DND-41 (cell line): ENCODE measurements at regions not wholly inside any gene's neighbourhood (a gene's known extent, or its start where the extent isn't known, plus 50 kb on each side); places are given as distances from the start of the nearest gene placed in this dataset.

ENCODE experiments used
- ATAC-seq: fragments of 200-7000 bp; cut with Tn5 transposase; 3 replicates; pipeline ENCODE4 v1.9.1; 2021; ENCODE audit warnings: low read depth; ENCODE audit not compliant: insufficient read depth
- DNase-seq: peaks from one replicate; pipeline ENCODE4 v3.0.0-alpha.2; 2020
- H2AFZ ChIP-seq: 2 replicates; pipeline ENCODE4 v1.6.0; 2012; ENCODE audit warnings: low read depth, low read length
- H3K27ac ChIP-seq: 2 replicates; pipeline ENCODE4 v1.5.1; 2012; ENCODE audit warnings: low read length, inconsistent platforms
- H3K27me3 ChIP-seq: fragments of 200-600 bp; sonication (generic); 2 replicates; pipeline ENCODE4 v1.6.0; 2012; ENCODE audit warnings: low read length, mild to moderate bottlenecking, inconsistent platforms; ENCODE audit not compliant: insufficient read depth, poor library complexity
- H3K36me3 ChIP-seq: 2 replicates; pipeline ENCODE4 v1.5.1; 2012; ENCODE audit warnings: low read length, inconsistent platforms; ENCODE audit not compliant: insufficient read depth
- H3K4me1 ChIP-seq: 2 replicates; pipeline ENCODE4 v1.5.1; 2012; ENCODE audit warnings: mild to moderate bottlenecking, low read length; ENCODE audit not compliant: insufficient read depth
- H3K4me2 ChIP-seq: 2 replicates; pipeline ENCODE4 v1.6.0; 2012; ENCODE audit warnings: mild to moderate bottlenecking, moderate library complexity, low read length, inconsistent platforms; ENCODE audit not compliant: insufficient read depth
- H3K4me3 ChIP-seq, 2 experiments: fragments of 200-600 bp in 1 of 2; shearing (Covaris generic) in 1 of 2; 2 replicates each; pipeline ENCODE4 v1.5.1; 2012 to 2016; ENCODE audit warnings: inconsistent platforms in 2 of 2, low read length in 2 of 2, mild to moderate bottlenecking in 2 of 2, low read depth in 1 of 2, moderate library complexity in 1 of 2
- H3K79me2 ChIP-seq: 2 replicates; pipeline ENCODE4 v1.6.0; 2012; ENCODE audit warnings: low read length, inconsistent platforms; ENCODE audit not compliant: insufficient read depth
- H3K9ac ChIP-seq: 2 replicates; pipeline ENCODE4 v1.6.0; 2012; ENCODE audit warnings: low read depth, mild to moderate bottlenecking, inconsistent platforms, low read length, moderate library complexity
- H3K9me3 ChIP-seq: 2 replicates; pipeline ENCODE4 v1.5.1; 2012; ENCODE audit warnings: low read length, moderate library complexity, mild to moderate bottlenecking, inconsistent platforms; ENCODE audit not compliant: insufficient read depth, severe bottlenecking
- H4K20me1 ChIP-seq: 2 replicates; pipeline ENCODE4 v1.6.0; 2012; ENCODE audit warnings: low read length; ENCODE audit not compliant: insufficient read depth
- CTCF ChIP-seq: IDR thresholded peaks from 2 replicates; pipeline ENCODE4 v1.5.1; 2012; ENCODE audit warnings: borderline replicate concordance, low read length, moderate library complexity, mild to moderate bottlenecking; ENCODE audit not compliant: poor library complexity, severe bottlenecking; ENCODE audit errors: extremely low read depth
- EZH2 ChIP-seq: IDR thresholded peaks from 3 replicates; pipeline ENCODE4 v1.6.1; 2012; ENCODE audit warnings: borderline replicate concordance, low read depth, mild to moderate bottlenecking, moderate library complexity, low read length, inconsistent platforms; ENCODE audit not compliant: severe bottlenecking

- Histone ChIP-seq H4K20me1 (no peaks in the 10 kb centered on the region), H3K79me2 (no peaks in the 10 kb centered on the region), H3K4me3 (no peak overlapping the region), H3K27ac (no peak overlapping the region), H3K36me3 (no peaks in the 10 kb centered on the region), H3K9me3 (no peaks in the 10 kb centered on the region), H3K4me1 (no peaks in the 10 kb centered on the region), H3K4me2 (no peak overlapping the region), H3K9ac (no peak overlapping the region), H3K27me3 (no peaks in the 10 kb centered on the region), H2AFZ (no peak overlapping the region)
- DNase-seq (no peak), ATAC-seq (no peak)
- TF ChIP-seq CTCF (no peak), EZH2 (no peak)
These were observed 1310.8 kb upstream of the CHAC2 start for GRCh38 chr2:52456561-52457377.

- DNase-seq (no peak), ATAC-seq (no peak)
- no peaks in the 10 kb centered on the region for H3K9me3 ChIP-seq
- H3K27me3 ChIP-seq, result no peaks in the 10 kb centered on the region
- H3K4me2 ChIP-seq, result no peak overlapping the region
- no peak overlapping the region for H3K27ac ChIP-seq
- H3K4me1 ChIP-seq, result no peaks in the 10 kb centered on the region
- H3K4me3 ChIP-seq, result no peak overlapping the region
- H2AFZ ChIP-seq, result no peak overlapping the region
- TF ChIP-seq EZH2, result no peak
- TF ChIP-seq CTCF, result no peak
- no peak overlapping the region for H3K9ac ChIP-seq
- H3K36me3 ChIP-seq, result no peaks in the 10 kb centered on the region
- H4K20me1 ChIP-seq, result no peaks in the 10 kb centered on the region
- H3K79me2 ChIP-seq, result no peaks in the 10 kb centered on the region
These were observed 1312.6 kb upstream of the CHAC2 start for GRCh38 chr2:52454962-52455361.

- H3K36me3 ChIP-seq, result no peaks in the 10 kb centered on the region
- H2AFZ ChIP-seq, result no peak overlapping the region
- TF ChIP-seq EZH2 (no peak), CTCF (no peak)
- H3K27ac ChIP-seq, result no peak overlapping the region
- H3K27me3 ChIP-seq, result no peaks in the 10 kb centered on the region
- DNase-seq, result no peak
- H3K79me2 ChIP-seq, result no peaks in the 10 kb centered on the region
- H3K4me1 ChIP-seq, result no peaks in the 10 kb centered on the region
- no peak overlapping the region for H3K4me3 ChIP-seq
- H4K20me1 ChIP-seq, result no peaks in the 10 kb centered on the region
- H3K9ac ChIP-seq, result no peak overlapping the region
- no peaks in the 10 kb centered on the region for H3K9me3 ChIP-seq
- ATAC-seq, result no peak
- no peak overlapping the region for H3K4me2 ChIP-seq
These were observed 1315.4 kb upstream of the CHAC2 start for GRCh38 chr2:52452201-52452600.

- Histone ChIP-seq H3K27ac (no peak overlapping the region), H3K27me3 (no peaks in the 10 kb centered on the region), H3K9me3 (no peaks in the 10 kb centered on the region), H3K4me1 (no peaks in the 10 kb centered on the region), H3K79me2 (no peaks in the 10 kb centered on the region), H3K4me3 (no peak overlapping the region), H3K36me3 (no peaks in the 10 kb centered on the region), H3K4me2 (no peak overlapping the region), H3K9ac (no peak overlapping the region), H2AFZ (no peak overlapping the region), H4K20me1 (no peaks in the 10 kb centered on the region)
- DNase-seq, result no peak
- ATAC-seq, result no peak
- no peak for TF ChIP-seq CTCF
- TF ChIP-seq EZH2, result no peak
These were observed 1321.9 kb upstream of the CHAC2 start for GRCh38 chr2:52445686-52446085.
